WTC11 (cell line): ENCODE measurements at regions not wholly inside any gene's neighbourhood (a gene's known extent, or its start where the extent isn't known, plus 50 kb on each side); places are given as distances from the start of the nearest gene placed in this dataset.

Experiments used
- ATAC-seq: fragments of 200-7000 bp; cut with Tn5 transposase; 2 replicates; pipeline ENCODE4 v1.10.0; 2021; ENCODE audit warnings: mild to moderate bottlenecking, moderate library complexity
- CTCF ChIA-PET: fragments of 300-600 bp; sonication (Branson Sonifier 250); formaldehyde crosslinking; loops from one replicate; lab custom pipeline; 2021; ENCODE audit warnings: antibody characterized with exemption; lab: Charles Lee
- POLR2A ChIA-PET: fragments of 350-600 bp; sonication (Branson Sonifier 250); formaldehyde crosslinking; loops from one replicate; lab custom pipeline; 2021; ENCODE audit warnings: antibody characterized with exemption; lab: Charles Lee
- DNase-seq: peaks from one replicate; pipeline ENCODE4 v3.0.0; 2021; ENCODE audit warnings: low spot score
- H3K27ac Mint-ChIP-seq: 2 replicates; pipeline ENCODE4 v1.8.0; 2021; ENCODE audit warnings: mixed read lengths
- H3K27me3 Mint-ChIP-seq: 2 replicates; pipeline ENCODE4 v1.8.0; 2021; ENCODE audit warnings: low read depth, mild to moderate bottlenecking, moderate library complexity, mixed read lengths
- H3K36me3 Mint-ChIP-seq: 2 replicates; pipeline ENCODE4 v1.8.0; 2021; ENCODE audit warnings: mixed read lengths
- H3K4me1 Mint-ChIP-seq: 2 replicates; pipeline ENCODE4 v1.8.0; 2022; ENCODE audit warnings: mixed read lengths
- H3K4me3 Mint-ChIP-seq: 2 replicates; pipeline ENCODE4 v1.8.0; 2021; ENCODE audit warnings: mild to moderate bottlenecking, moderate library complexity, mixed read lengths
- H3K9me3 Mint-ChIP-seq: 2 replicates; pipeline ENCODE4 v1.8.0; 2021; ENCODE audit warnings: mixed read lengths
- AFF4 ChIP-seq: sonication (generic); formaldehyde crosslinking; IDR thresholded peaks from 2 replicates; pipeline ENCODE4 v1.8.1; 2023; ENCODE audit warnings: mild to moderate bottlenecking, missing genetic modification reagents, borderline replicate concordance
- ELF4 ChIP-seq: sonication (generic); formaldehyde crosslinking; IDR thresholded peaks from 2 replicates; pipeline ENCODE4 v1.8.1; 2022; ENCODE audit warnings: low read depth, mild to moderate bottlenecking, moderate library complexity, missing genetic modification reagents
- FOXP1 ChIP-seq: sonication (generic); formaldehyde crosslinking; IDR thresholded peaks from 2 replicates; pipeline ENCODE4 v1.8.0; 2022; ENCODE audit warnings: missing genetic modification reagents, mild to moderate bottlenecking, moderate library complexity, borderline replicate concordance
- JUN ChIP-seq: sonication (generic); formaldehyde crosslinking; IDR thresholded peaks from 2 replicates; pipeline ENCODE4 v1.8.0; 2023; ENCODE audit warnings: mild to moderate bottlenecking, missing genetic modification reagents
- KAT7 ChIP-seq: sonication (generic); formaldehyde crosslinking; IDR thresholded peaks from 2 replicates; pipeline ENCODE4 v1.8.1; 2023; ENCODE audit warnings: missing genetic modification reagents, mild to moderate bottlenecking, borderline replicate concordance
- NFE2L1 ChIP-seq: sonication (generic); formaldehyde crosslinking; IDR thresholded peaks from 2 replicates; pipeline ENCODE4 v1.8.1; 2023; ENCODE audit warnings: missing genetic modification reagents
- PREB ChIP-seq: sonication (generic); formaldehyde crosslinking; IDR thresholded peaks from 2 replicates; pipeline ENCODE4 v1.8.1; 2022; ENCODE audit warnings: mild to moderate bottlenecking, missing genetic modification reagents, moderate library complexity, borderline replicate concordance
- TCF7 ChIP-seq: sonication (generic); formaldehyde crosslinking; IDR thresholded peaks from 2 replicates; pipeline ENCODE4 v1.8.0; 2022; ENCODE audit warnings: mild to moderate bottlenecking, low read depth, missing genetic modification reagents, moderate library complexity
- TP53 ChIP-seq: sonication (generic); formaldehyde crosslinking; IDR thresholded peaks from 2 replicates; pipeline ENCODE4 v1.8.1; 2023; ENCODE audit warnings: mild to moderate bottlenecking, missing genetic modification reagents
- ZBTB21 ChIP-seq: sonication (generic); formaldehyde crosslinking; IDR thresholded peaks from 2 replicates; pipeline ENCODE4 v1.8.1; 2023; ENCODE audit warnings: mild to moderate bottlenecking, missing genetic modification reagents, borderline replicate concordance
- ZNF138 ChIP-seq: sonication (generic); formaldehyde crosslinking; conservative IDR thresholded peaks from 2 replicates; pipeline ENCODE4 v1.8.1; 2022; ENCODE audit warnings: mild to moderate bottlenecking, moderate library complexity, missing genetic modification reagents
- ZNF219 ChIP-seq: sonication (generic); formaldehyde crosslinking; IDR thresholded peaks from 2 replicates; pipeline ENCODE4 v1.8.0; 2023; ENCODE audit warnings: missing genetic modification reagents, mild to moderate bottlenecking, borderline replicate concordance
- ZNF232 ChIP-seq: sonication (generic); formaldehyde crosslinking; IDR thresholded peaks from 2 replicates; pipeline ENCODE4 v1.8.0; 2022; ENCODE audit warnings: mild to moderate bottlenecking, missing genetic modification reagents
- ZNF317 ChIP-seq: sonication (generic); formaldehyde crosslinking; IDR thresholded peaks from 2 replicates; pipeline ENCODE4 v1.8.1; 2023; ENCODE audit warnings: low read depth, mild to moderate bottlenecking, moderate library complexity, missing genetic modification reagents, borderline replicate concordance
- ZNF416 ChIP-seq: fragments of 250-450 bp; sonication (Bioruptor Pico); IDR thresholded peaks from 2 replicates; pipeline ENCODE4 v1.9.0; 2021; ENCODE audit warnings: mild to moderate bottlenecking, inconsistent platforms
- TF ChIP-seq, protein P1 (sequence below): sonication (generic); formaldehyde crosslinking; IDR thresholded peaks from 2 replicates; pipeline ENCODE4 v1.8.0; 2022; ENCODE audit warnings: mild to moderate bottlenecking, missing genetic modification reagents
- TF ChIP-seq, protein P2 (sequence below): sonication (generic); formaldehyde crosslinking; IDR thresholded peaks from 2 replicates; pipeline ENCODE4 v1.8.0; 2023; ENCODE audit warnings: mild to moderate bottlenecking, missing genetic modification reagents
- TF ChIP-seq, protein P3 (sequence below): sonication (generic); formaldehyde crosslinking; IDR thresholded peaks from 2 replicates; pipeline ENCODE4 v1.8.0; 2023; ENCODE audit warnings: missing genetic modification reagents, mild to moderate bottlenecking, borderline replicate concordance

GRCh38 chr2:57075226-57075625 is 891.4 kb downstream of the CCDC85A start:
- DNase-seq, result no peak
- Mint-ChIP-seq H3K4me1 (no peaks in the 10 kb centered on the region), H3K4me3 (no peak overlapping the region), H3K36me3 (no peaks in the 10 kb centered on the region), H3K27me3 (no peaks in the 10 kb centered on the region), H3K27ac (no peak overlapping the region), H3K9me3 (no peaks in the 10 kb centered on the region)
- ChIA-PET CTCF (no interaction called here), POLR2A (no interaction called here)
- TF ChIP-seq ZNF317 (no peak), TCF7 (CRISPR knock-in tag) (no peak), FOXP1 (CRISPR knock-in tag) (no peak), JUN (no peak), ZBTB21 (CRISPR knock-in tag) (no peak), PREB (CRISPR knock-in tag) (no peak), ZNF416 (CRISPR knock-in tag) (no peak), ZNF219 (CRISPR knock-in tag) (no peak), ELF4 (CRISPR knock-in tag) (no peak), NFE2L1 (no peak), ZNF138 (no peak), KAT7 (no peak)
- TF ChIP-seq, protein P1, sequence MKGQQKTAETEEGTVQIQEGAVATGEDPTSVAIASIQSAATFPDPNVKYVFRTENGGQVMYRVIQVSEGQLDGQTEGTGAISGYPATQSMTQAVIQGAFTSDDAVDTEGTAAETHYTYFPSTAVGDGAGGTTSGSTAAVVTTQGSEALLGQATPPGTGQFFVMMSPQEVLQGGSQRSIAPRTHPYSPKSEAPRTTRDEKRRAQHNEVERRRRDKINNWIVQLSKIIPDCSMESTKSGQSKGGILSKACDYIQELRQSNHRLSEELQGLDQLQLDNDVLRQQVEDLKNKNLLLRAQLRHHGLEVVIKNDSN (CRISPR knock-in tag), result no peak
- ATAC-seq, result no peak

- DNase-seq (no peak), ATAC-seq (no peak)
- H3K4me1 Mint-ChIP-seq, result no peaks in the 10 kb centered on the region
- no peak overlapping the region for H3K27ac Mint-ChIP-seq
- no peaks in the 10 kb centered on the region for H3K36me3 Mint-ChIP-seq
- no peak for TF ChIP-seq FOXP1 (CRISPR knock-in tag)
- no peak for TF ChIP-seq TP53 (CRISPR knock-in tag)
- no peak for TF ChIP-seq ZNF232 (CRISPR knock-in tag)
- TF ChIP-seq, protein P2, sequence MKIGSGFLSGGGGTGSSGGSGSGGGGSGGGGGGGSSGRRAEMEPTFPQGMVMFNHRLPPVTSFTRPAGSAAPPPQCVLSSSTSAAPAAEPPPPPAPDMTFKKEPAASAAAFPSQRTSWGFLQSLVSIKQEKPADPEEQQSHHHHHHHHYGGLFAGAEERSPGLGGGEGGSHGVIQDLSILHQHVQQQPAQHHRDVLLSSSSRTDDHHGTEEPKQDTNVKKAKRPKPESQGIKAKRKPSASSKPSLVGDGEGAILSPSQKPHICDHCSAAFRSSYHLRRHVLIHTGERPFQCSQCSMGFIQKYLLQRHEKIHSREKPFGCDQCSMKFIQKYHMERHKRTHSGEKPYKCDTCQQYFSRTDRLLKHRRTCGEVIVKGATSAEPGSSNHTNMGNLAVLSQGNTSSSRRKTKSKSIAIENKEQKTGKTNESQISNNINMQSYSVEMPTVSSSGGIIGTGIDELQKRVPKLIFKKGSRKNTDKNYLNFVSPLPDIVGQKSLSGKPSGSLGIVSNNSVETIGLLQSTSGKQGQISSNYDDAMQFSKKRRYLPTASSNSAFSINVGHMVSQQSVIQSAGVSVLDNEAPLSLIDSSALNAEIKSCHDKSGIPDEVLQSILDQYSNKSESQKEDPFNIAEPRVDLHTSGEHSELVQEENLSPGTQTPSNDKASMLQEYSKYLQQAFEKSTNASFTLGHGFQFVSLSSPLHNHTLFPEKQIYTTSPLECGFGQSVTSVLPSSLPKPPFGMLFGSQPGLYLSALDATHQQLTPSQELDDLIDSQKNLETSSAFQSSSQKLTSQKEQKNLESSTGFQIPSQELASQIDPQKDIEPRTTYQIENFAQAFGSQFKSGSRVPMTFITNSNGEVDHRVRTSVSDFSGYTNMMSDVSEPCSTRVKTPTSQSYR, result no peak
- TF ChIP-seq, protein P3, sequence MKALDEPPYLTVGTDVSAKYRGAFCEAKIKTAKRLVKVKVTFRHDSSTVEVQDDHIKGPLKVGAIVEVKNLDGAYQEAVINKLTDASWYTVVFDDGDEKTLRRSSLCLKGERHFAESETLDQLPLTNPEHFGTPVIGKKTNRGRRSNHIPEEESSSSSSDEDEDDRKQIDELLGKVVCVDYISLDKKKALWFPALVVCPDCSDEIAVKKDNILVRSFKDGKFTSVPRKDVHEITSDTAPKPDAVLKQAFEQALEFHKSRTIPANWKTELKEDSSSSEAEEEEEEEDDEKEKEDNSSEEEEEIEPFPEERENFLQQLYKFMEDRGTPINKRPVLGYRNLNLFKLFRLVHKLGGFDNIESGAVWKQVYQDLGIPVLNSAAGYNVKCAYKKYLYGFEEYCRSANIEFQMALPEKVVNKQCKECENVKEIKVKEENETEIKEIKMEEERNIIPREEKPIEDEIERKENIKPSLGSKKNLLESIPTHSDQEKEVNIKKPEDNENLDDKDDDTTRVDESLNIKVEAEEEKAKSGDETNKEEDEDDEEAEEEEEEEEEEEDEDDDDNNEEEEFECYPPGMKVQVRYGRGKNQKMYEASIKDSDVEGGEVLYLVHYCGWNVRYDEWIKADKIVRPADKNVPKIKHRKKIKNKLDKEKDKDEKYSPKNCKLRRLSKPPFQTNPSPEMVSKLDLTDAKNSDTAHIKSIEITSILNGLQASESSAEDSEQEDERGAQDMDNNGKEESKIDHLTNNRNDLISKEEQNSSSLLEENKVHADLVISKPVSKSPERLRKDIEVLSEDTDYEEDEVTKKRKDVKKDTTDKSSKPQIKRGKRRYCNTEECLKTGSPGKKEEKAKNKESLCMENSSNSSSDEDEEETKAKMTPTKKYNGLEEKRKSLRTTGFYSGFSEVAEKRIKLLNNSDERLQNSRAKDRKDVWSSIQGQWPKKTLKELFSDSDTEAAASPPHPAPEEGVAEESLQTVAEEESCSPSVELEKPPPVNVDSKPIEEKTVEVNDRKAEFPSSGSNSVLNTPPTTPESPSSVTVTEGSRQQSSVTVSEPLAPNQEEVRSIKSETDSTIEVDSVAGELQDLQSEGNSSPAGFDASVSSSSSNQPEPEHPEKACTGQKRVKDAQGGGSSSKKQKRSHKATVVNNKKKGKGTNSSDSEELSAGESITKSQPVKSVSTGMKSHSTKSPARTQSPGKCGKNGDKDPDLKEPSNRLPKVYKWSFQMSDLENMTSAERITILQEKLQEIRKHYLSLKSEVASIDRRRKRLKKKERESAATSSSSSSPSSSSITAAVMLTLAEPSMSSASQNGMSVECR (CRISPR knock-in tag), result no peak
- no peak for TF ChIP-seq NFE2L1
- TF ChIP-seq AFF4 (CRISPR knock-in tag), result no peak
- no peaks in the 10 kb centered on the region; the same call in 1 of the 2 replicates for H3K9me3 Mint-ChIP-seq
- ChIA-PET POLR2A (no interaction called here), CTCF (no interaction called here)
- H3K4me3 Mint-ChIP-seq, result no peak overlapping the region
- H3K27me3 Mint-ChIP-seq, result no peaks in the 10 kb centered on the region
Observed at GRCh38 chr2:57080035-57080434, 896.2 kb downstream of the CCDC85A start.
